Peyer's patch (tissue), 4 donors: ENCODE measurements at regions not wholly inside any gene's neighbourhood (a gene's known extent, or its start where the extent isn't known, plus 50 kb on each side); places are given as distances from the start of the nearest gene placed in this dataset.

Experiments used
- CTCF ChIP-seq, 6 experiments: fragments of 450-650 bp in 4 of 6; fragments of 200-600 bp in 2 of 6; sonication (generic) in 1 of 6; IDR thresholded peaks; one replicate each; pipeline ENCODE4 v1.5.1; 2017 to 2019; ENCODE audit warnings: antibody characterized with exemption in 6 of 6, mild to moderate bottlenecking in 3 of 6, moderate library complexity in 1 of 6
- POLR2A ChIP-seq, 2 donors: fragments of 450-650 bp; IDR thresholded peaks; one replicate each; pipeline ENCODE4 v1.5.1; 2017; ENCODE audit warnings: antibody characterized with exemption in 2 of 2, mild to moderate bottlenecking in 2 of 2, moderate library complexity in 2 of 2

DNA sequence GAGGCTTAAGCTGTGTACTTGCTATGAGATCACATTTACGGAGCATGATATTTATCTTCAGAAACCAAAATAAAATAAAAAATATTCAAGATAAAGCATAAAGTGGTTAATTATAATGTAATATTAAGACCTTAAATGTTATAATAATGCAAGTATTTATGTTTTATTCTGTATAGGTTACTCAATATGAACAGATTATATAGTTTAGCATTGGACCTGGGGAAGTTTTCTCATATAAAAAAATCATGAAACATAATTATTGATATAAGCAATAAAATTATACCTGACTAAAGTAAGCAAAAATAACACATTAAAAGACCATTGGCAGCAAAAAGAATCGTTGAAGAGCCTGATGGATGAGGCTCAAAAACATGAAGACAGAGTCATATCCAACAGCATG lies 516.2 kb downstream of the SLC16A7 start:
- no peak for TF ChIP-seq POLR2A (IDR thresholded peaks at IDR 0.05)
- no peak for TF ChIP-seq CTCF (IDR thresholded peaks at IDR 0.05)
